ENCODE measurements at regions not wholly inside any gene's neighbourhood (a gene's known extent, or its start where the extent isn't known, plus 50 kb on each side); places are given as distances from the start of the nearest gene placed in this dataset.

DNA sequence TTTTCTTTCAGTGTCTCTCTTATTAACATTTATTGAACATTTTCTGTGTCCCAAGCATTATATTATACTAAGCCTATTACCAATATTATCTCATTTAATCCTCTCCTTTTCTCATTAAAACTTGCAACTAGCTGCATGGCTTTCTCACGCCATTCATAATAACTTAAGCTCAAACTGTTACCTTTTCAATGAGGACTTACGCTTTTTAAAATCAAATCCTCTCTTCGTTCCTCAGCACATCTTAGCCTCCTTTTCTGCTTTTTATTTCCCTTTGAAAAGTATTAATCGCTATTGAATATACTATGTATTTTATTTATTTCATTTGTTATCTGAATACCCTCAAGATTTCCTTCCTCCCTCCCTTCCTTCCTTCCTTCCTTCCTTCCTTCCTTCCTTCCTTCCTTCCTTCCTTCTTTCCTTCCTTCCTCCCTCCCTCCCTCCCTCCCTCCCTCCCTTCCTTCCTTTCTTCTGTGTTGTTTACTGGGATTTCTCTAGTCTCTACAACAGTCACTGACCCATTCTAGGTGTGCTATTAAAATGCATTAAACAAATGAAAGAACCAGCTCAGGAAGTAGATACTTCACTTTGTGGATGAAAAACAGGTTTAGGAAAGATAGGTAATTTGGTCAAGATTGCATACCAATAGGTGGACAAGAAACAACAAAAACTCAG lies 294.1 kb upstream of the TUT7 start:
- Histone ChIP-seq H2AFZ (ENCODE audit: low read length) (no peak overlapping the region), H3K79me2 (ENCODE audit: insufficient read depth, low read length) (no peaks in the 10 kb centered on the region), H3K27me3 (ENCODE audit: control insufficient read depth in 1 of 2, insufficient read depth in 2 of 2, low read length in 2 of 2) (no peaks in the 10 kb centered on the region; a peak in 1 of 5 replicates), H4K20me1 (ENCODE audit: insufficient read depth, low read length) (no peaks in the 10 kb centered on the region), H3K4me1 (ENCODE audit: insufficient read depth, low read length) (no peaks in the 10 kb centered on the region), H3K4me3 (replicated peaks in 1 of 3; ENCODE audit: insufficient read depth in 1 of 3, low read depth in 2 of 3, low read length in 3 of 3) (no peak overlapping the region), H3K4me2 (ENCODE audit: low read depth, low read length) (no peak overlapping the region), H3K9me3 (ENCODE audit: low read length) (no peaks in the 10 kb centered on the region), H3K9ac (ENCODE audit: insufficient read depth, low read depth, low read length) (no peak overlapping the region), H3K36me3 (replicated peaks in 1 of 2; ENCODE audit: control insufficient read depth in 1 of 2, insufficient read depth in 2 of 2, low read length in 2 of 2) (no peaks in the 10 kb centered on the region), H3K27ac (ENCODE audit: extremely low read length, insufficient read depth, low read length) (no peak overlapping the region)
- ChIA-PET CTCF (ENCODE audit: low intra/inter-chr PET ratio, low total read pairs) (no interaction called here), POLR2A (no interaction called here)
- TF ChIP-seq, protein P1, sequence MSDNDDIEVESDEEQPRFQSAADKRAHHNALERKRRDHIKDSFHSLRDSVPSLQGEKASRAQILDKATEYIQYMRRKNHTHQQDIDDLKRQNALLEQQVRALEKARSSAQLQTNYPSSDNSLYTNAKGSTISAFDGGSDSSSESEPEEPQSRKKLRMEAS (IDR thresholded peaks at IDR 0.05), result no peak
- TF ChIP-seq, protein P2, sequence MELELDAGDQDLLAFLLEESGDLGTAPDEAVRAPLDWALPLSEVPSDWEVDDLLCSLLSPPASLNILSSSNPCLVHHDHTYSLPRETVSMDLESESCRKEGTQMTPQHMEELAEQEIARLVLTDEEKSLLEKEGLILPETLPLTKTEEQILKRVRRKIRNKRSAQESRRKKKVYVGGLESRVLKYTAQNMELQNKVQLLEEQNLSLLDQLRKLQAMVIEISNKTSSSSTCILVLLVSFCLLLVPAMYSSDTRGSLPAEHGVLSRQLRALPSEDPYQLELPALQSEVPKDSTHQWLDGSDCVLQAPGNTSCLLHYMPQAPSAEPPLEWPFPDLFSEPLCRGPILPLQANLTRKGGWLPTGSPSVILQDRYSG (CRISPR knock-in tag; IDR thresholded peaks at IDR 0.05), result no peak
- TF ChIP-seq, protein P3, sequence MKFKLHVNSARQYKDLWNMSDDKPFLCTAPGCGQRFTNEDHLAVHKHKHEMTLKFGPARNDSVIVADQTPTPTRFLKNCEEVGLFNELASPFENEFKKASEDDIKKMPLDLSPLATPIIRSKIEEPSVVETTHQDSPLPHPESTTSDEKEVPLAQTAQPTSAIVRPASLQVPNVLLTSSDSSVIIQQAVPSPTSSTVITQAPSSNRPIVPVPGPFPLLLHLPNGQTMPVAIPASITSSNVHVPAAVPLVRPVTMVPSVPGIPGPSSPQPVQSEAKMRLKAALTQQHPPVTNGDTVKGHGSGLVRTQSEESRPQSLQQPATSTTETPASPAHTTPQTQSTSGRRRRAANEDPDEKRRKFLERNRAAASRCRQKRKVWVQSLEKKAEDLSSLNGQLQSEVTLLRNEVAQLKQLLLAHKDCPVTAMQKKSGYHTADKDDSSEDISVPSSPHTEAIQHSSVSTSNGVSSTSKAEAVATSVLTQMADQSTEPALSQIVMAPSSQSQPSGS (CRISPR knock-in tag; IDR thresholded peaks at IDR 0.05), result no peak
- TF ChIP-seq, protein P4, sequence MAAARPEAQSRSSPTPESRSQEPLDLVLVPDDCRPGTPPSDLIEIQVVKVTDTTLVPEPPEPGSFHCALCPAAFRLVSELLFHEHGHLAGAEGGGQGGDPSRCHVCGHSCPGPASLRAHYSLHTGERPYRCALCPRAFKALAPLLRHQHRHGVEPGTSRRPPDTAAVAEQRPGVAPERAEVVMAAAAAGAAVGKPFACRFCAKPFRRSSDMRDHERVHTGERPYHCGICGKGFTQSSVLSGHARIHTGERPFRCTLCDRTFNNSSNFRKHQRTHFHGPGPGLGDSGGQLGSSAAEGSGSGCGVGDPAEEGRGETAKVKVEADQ (CRISPR knock-in tag; IDR thresholded peaks at IDR 0.05; ENCODE audit: borderline replicate concordance), result no peak
- 31% methylated on average over 4 of the region's 4 CpGs for WGBS (ENCODE audit: low lambda C conversion rate)
- no peak for ATAC-seq
- no TSS peak for BruUV-seq (replicated peaks)
- FAIRE-seq, result no peak
- intact Hi-C loops (cut with micrococcal nuclease; ENCODE audit: unreplicated experiment) (no loop called here), in situ Hi-C loops (cut with HindIII; ENCODE audit: extremely low pct_ligation_motif_present, low pct_unique_long_range_greater_than_20kb) (no loop called here)
- DNase-seq (ENCODE audit: low spot score), result no peak

Data from HepG2 (cell line).